ENCODE measurements at regions not wholly inside any gene's neighbourhood (a gene's known extent, or its start where the extent isn't known, plus 50 kb on each side); places are given as distances from the start of the nearest gene placed in this dataset.

- ATAC-seq, result no peak
- Histone ChIP-seq H3K27me3 (peaks cover 22% of the 10 kb centered on the region), H3K36me3 (no peaks in the 10 kb centered on the region), H3K4me3 (no peak overlapping the region), H3K27ac (no peak overlapping the region), H3K9me3 (no peaks in the 10 kb centered on the region), H3K4me1 (no peaks in the 10 kb centered on the region)
- TF ChIP-seq POLR2AphosphoS5 (IDR thresholded peaks at IDR 0.05) (no peak), CTCF (IDR thresholded peaks at IDR 0.05) (no peak), EP300 (IDR thresholded peaks at IDR 0.05) (no peak), POLR2A (IDR thresholded peaks at IDR 0.05) (no peak)
- WGBS, 2 donors (ENCODE audit: low coverage in 1 of 2), result 85% methylated on average over 3 of the region's 3 CpGs; no CpG with 5 or more reads in 1 of the 2 donors
Measured at GRCh38 chr14:98227727-98228111, 1044.3 kb downstream of the BCL11B start.

GRCh38 chr14:98229656-98230366, 1042.2 kb downstream of the BCL11B start:
- no peaks in the 10 kb centered on the region for H3K36me3 ChIP-seq
- no peak for ATAC-seq
- WGBS, 2 donors (ENCODE audit: low coverage in 1 of 2), result 35 to 51% methylated on average over 10 to 12 of the region's 12 CpGs
- peaks cover 23% of the 10 kb centered on the region for H3K27me3 ChIP-seq
- TF ChIP-seq EP300 (IDR thresholded peaks at IDR 0.05) (no peak), POLR2A (IDR thresholded peaks at IDR 0.05) (no peak), CTCF (IDR thresholded peaks at IDR 0.05) (no peak), POLR2AphosphoS5 (IDR thresholded peaks at IDR 0.05) (no peak)
- H3K4me1 ChIP-seq, result no peaks in the 10 kb centered on the region
- H3K9me3 ChIP-seq, result no peaks in the 10 kb centered on the region
- no peak overlapping the region for H3K27ac ChIP-seq
- H3K4me3 ChIP-seq, result no peak overlapping the region

- H3K27ac ChIP-seq, result no peak overlapping the region
- no peak for ATAC-seq
- WGBS, 2 donors (ENCODE audit: low coverage in 1 of 2), result 68 to 77% methylated on average over 6 to 7 of the region's 7 CpGs
- no peaks in the 10 kb centered on the region for H3K4me1 ChIP-seq
- TF ChIP-seq CTCF (IDR thresholded peaks at IDR 0.05) (no peak), POLR2AphosphoS5 (IDR thresholded peaks at IDR 0.05) (no peak), EP300 (IDR thresholded peaks at IDR 0.05) (no peak), POLR2A (IDR thresholded peaks at IDR 0.05) (no peak)
- H3K4me3 ChIP-seq, result no peak overlapping the region
- H3K27me3 ChIP-seq, result peaks cover 23% of the 10 kb centered on the region
- H3K36me3 ChIP-seq, result no peaks in the 10 kb centered on the region
- no peaks in the 10 kb centered on the region for H3K9me3 ChIP-seq
Measured at GRCh38 chr14:98230411-98230810, 1041.6 kb downstream of the BCL11B start.

GRCh38 chr14:98231210-98231609, 1040.8 kb downstream of the BCL11B start:
- H3K36me3 ChIP-seq, result no peaks in the 10 kb centered on the region
- H3K27ac ChIP-seq, result no peak overlapping the region
- 90% methylated on average over 2 of the region's 2 CpGs; no CpG with 5 or more reads in 1 of the 2 donors for WGBS, 2 donors (ENCODE audit: low coverage in 1 of 2)
- peaks cover 23% of the 10 kb centered on the region for H3K27me3 ChIP-seq
- no peak for ATAC-seq
- H3K9me3 ChIP-seq, result no peaks in the 10 kb centered on the region
- TF ChIP-seq POLR2A (IDR thresholded peaks at IDR 0.05) (no peak), POLR2AphosphoS5 (IDR thresholded peaks at IDR 0.05) (no peak), EP300 (IDR thresholded peaks at IDR 0.05) (no peak), CTCF (IDR thresholded peaks at IDR 0.05) (no peak)
- H3K4me1 ChIP-seq, result no peaks in the 10 kb centered on the region
- H3K4me3 ChIP-seq, result no peak overlapping the region

GRCh38 chr14:98233656-98234055, 1038.3 kb downstream of the BCL11B start:
- Histone ChIP-seq H3K27ac (no peak overlapping the region), H3K36me3 (no peaks in the 10 kb centered on the region), H3K9me3 (no peaks in the 10 kb centered on the region), H3K4me1 (no peaks in the 10 kb centered on the region), H3K27me3 (peaks cover 35% of the 10 kb centered on the region), H3K4me3 (no peak overlapping the region)
- 71 to 76% methylated on average over 5 to 6 of the region's 6 CpGs for WGBS, 2 donors (ENCODE audit: low coverage in 1 of 2)
- ATAC-seq, result no peak
- TF ChIP-seq CTCF (IDR thresholded peaks at IDR 0.05), result no peak
- TF ChIP-seq POLR2AphosphoS5 (IDR thresholded peaks at IDR 0.05), result no peak
- TF ChIP-seq POLR2A (IDR thresholded peaks at IDR 0.05), result no peak
- TF ChIP-seq EP300 (IDR thresholded peaks at IDR 0.05), result no peak
